ENCODE measurements at regions not wholly inside any gene's neighbourhood (a gene's known extent, or its start where the extent isn't known, plus 50 kb on each side); places are given as distances from the start of the nearest gene placed in this dataset.

DNA sequence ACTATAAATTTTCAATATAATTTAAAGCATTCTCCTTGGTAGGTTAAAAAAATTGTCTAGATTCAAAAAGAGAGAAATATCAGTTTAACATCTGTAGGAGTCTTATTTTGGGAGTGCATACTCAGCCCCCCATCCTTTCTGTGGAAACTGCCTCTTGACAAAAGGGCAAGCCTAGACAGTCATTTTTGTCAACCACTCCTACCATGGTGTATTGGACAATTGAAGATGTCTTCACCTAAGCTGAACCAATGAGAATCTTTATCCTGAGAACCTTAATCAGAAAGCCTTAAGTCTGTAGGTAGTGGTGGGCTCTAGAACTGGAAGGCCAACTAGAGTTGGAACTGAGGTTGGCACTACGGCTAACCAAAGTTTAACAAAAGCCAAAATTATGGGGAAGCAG is 65.7 kb upstream of the MED13 start:
- TF ChIP-seq, protein P1, sequence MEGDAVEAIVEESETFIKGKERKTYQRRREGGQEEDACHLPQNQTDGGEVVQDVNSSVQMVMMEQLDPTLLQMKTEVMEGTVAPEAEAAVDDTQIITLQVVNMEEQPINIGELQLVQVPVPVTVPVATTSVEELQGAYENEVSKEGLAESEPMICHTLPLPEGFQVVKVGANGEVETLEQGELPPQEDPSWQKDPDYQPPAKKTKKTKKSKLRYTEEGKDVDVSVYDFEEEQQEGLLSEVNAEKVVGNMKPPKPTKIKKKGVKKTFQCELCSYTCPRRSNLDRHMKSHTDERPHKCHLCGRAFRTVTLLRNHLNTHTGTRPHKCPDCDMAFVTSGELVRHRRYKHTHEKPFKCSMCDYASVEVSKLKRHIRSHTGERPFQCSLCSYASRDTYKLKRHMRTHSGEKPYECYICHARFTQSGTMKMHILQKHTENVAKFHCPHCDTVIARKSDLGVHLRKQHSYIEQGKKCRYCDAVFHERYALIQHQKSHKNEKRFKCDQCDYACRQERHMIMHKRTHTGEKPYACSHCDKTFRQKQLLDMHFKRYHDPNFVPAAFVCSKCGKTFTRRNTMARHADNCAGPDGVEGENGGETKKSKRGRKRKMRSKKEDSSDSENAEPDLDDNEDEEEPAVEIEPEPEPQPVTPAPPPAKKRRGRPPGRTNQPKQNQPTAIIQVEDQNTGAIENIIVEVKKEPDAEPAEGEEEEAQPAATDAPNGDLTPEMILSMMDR (IDR thresholded peaks at IDR 0.05; ENCODE audit: low read length) = no peak
- TF ChIP-seq EZH2 (optimal IDR thresholded peaks at IDR 0.05; ENCODE audit: low read depth, low read length) = no peak
